SU-DHL-6 (cell line): ENCODE measurements at regions not wholly inside any gene's neighbourhood (a gene's known extent, or its start where the extent isn't known, plus 50 kb on each side); places are given as distances from the start of the nearest gene placed in this dataset.
A peak's percentile ranks its signal among the peaks of the same experiment; 100 is the strongest.

Experiments
- H2AFZ ChIP-seq: fragments of 200-600 bp; sonication (generic); 2 replicates; pipeline ENCODE4 v1.6.1; 2014; ENCODE audit warnings: low read depth, mild to moderate bottlenecking, moderate library complexity, mixed read lengths, antibody characterized with exemption, low read length; ENCODE audit not compliant: severe bottlenecking
- H3F3A ChIP-seq: fragments of 200-600 bp; shearing (Covaris generic); 2 replicates; pipeline ENCODE4 v1.6.0; 2016; ENCODE audit warnings: antibody characterized with exemption, mild to moderate bottlenecking; ENCODE audit not compliant: insufficient read depth
- H3K27ac ChIP-seq: fragments of 200-600 bp; sonication (generic); 2 replicates; pipeline ENCODE4 v1.5.1; 2016; ENCODE audit warnings: low read depth, mild to moderate bottlenecking, low read length, moderate library complexity, mixed read lengths
- H3K27me3 ChIP-seq: fragments of 200-600 bp; sonication (generic), shearing (Covaris generic); 2 replicates; pipeline ENCODE4 v1.6.0; 2014; ENCODE audit warnings: mild to moderate bottlenecking, low read length
- H3K36me3 ChIP-seq: fragments of 200-600 bp; sonication (generic); 2 replicates; pipeline ENCODE4 v1.6.1; 2014; ENCODE audit warnings: mild to moderate bottlenecking, low read length, mixed read lengths
- H3K4me2 ChIP-seq: fragments of 300-600, 200-600 bp; shearing (Covaris generic), sonication (generic); 2 replicates; pipeline ENCODE4 v1.6.0; 2014; ENCODE audit warnings: low read length, low read depth, mild to moderate bottlenecking; ENCODE audit not compliant: poor library complexity, severe bottlenecking
- H3K4me3 ChIP-seq: fragments of 200-600 bp; sonication (generic); 2 replicates; pipeline ENCODE4 v1.5.1; 2014; ENCODE audit warnings: antibody characterized with exemption, low read length, mild to moderate bottlenecking, mixed read lengths; ENCODE audit not compliant: insufficient read depth, poor library complexity, severe bottlenecking
- H3K79me2 ChIP-seq: fragments of 200-600 bp; sonication (generic); 2 replicates; pipeline ENCODE4 v1.6.1; 2014; ENCODE audit warnings: mild to moderate bottlenecking, low read length, moderate library complexity; ENCODE audit not compliant: insufficient read depth
- H3K9ac ChIP-seq: fragments of 200-600 bp; sonication (generic); 2 replicates; pipeline ENCODE4 v1.7.0; 2014; ENCODE audit warnings: mild to moderate bottlenecking, low read length
- H3K9me2 ChIP-seq: fragments of 200-600 bp; sonication (generic); replicated peaks from 2 replicates; pipeline ENCODE4 v1.6.1; 2014; ENCODE audit warnings: low read length; ENCODE audit not compliant: insufficient read depth
- H3K9me3 ChIP-seq: fragments of 200-600 bp; sonication (generic); 2 replicates; pipeline ENCODE4 v1.6.1; 2014; ENCODE audit warnings: low read length, mixed read lengths; ENCODE audit not compliant: insufficient read depth
- H4K20me1 ChIP-seq: fragments of 200-600 bp; sonication (generic); 2 replicates; pipeline ENCODE4 v1.6.1; 2014; ENCODE audit warnings: low read depth, mild to moderate bottlenecking, antibody characterized with exemption, low read length, moderate library complexity, mixed read lengths
- EZH2phosphoT487 ChIP-seq: fragments of 200-600 bp; sonication (generic), shearing (Covaris generic); conservative IDR thresholded peaks from 2 replicates; pipeline ENCODE4 v1.6.1; 2018; ENCODE audit warnings: mild to moderate bottlenecking, antibody characterized with exemption, low read length, moderate library complexity, mixed read lengths
- TF ChIP-seq, protein P1 (sequence below): fragments of 200-600 bp; sonication (generic); IDR thresholded peaks from one replicate; pipeline ENCODE4 v1.5.1; 2017; ENCODE audit warnings: antibody characterized with exemption, mild to moderate bottlenecking, low read length, moderate library complexity; ENCODE audit not compliant: insufficient read depth, poor library complexity, severe bottlenecking

GRCh38 chr4:27717431-27717755 lies 856.8 kb downstream of the STIM2 start:
- Histone ChIP-seq H3K9me3 (no peaks in the 10 kb centered on the region), H3K9ac (no peak overlapping the region), H4K20me1 (no peaks in the 10 kb centered on the region), H3K36me3 (no peaks in the 10 kb centered on the region), H2AFZ (peak overlapping the region; percentile 11), H3K27ac (no peak overlapping the region), H3K79me2 (no peaks in the 10 kb centered on the region), H3K4me3 (no peak overlapping the region), H3F3A (no peaks in the 10 kb centered on the region), H3K27me3 (no peaks in the 10 kb centered on the region), H3K4me2 (peak overlapping the region; percentile 1), H3K9me2 (no peaks in the 10 kb centered on the region)
- TF ChIP-seq, protein P1, sequence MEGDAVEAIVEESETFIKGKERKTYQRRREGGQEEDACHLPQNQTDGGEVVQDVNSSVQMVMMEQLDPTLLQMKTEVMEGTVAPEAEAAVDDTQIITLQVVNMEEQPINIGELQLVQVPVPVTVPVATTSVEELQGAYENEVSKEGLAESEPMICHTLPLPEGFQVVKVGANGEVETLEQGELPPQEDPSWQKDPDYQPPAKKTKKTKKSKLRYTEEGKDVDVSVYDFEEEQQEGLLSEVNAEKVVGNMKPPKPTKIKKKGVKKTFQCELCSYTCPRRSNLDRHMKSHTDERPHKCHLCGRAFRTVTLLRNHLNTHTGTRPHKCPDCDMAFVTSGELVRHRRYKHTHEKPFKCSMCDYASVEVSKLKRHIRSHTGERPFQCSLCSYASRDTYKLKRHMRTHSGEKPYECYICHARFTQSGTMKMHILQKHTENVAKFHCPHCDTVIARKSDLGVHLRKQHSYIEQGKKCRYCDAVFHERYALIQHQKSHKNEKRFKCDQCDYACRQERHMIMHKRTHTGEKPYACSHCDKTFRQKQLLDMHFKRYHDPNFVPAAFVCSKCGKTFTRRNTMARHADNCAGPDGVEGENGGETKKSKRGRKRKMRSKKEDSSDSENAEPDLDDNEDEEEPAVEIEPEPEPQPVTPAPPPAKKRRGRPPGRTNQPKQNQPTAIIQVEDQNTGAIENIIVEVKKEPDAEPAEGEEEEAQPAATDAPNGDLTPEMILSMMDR, result no peak
- no peak for TF ChIP-seq EZH2phosphoT487

- Histone ChIP-seq H3K9me3 (no peaks in the 10 kb centered on the region), H3K79me2 (no peaks in the 10 kb centered on the region), H3K9ac (no peak overlapping the region), H3K4me2 (no peak overlapping the region), H3F3A (no peaks in the 10 kb centered on the region), H3K36me3 (peaks cover 3% of the 10 kb centered on the region; the same call in 1 of the 2 replicates), H4K20me1 (no peaks in the 10 kb centered on the region), H3K9me2 (no peaks in the 10 kb centered on the region), H3K27ac (no peak overlapping the region), H3K27me3 (no peaks in the 10 kb centered on the region), H2AFZ (no peak overlapping the region), H3K4me3 (no peak overlapping the region)
- TF ChIP-seq, protein P1, result no peak
- TF ChIP-seq EZH2phosphoT487, result no peak
Observed at GRCh38 chr4:27720010-27720766, 859.5 kb downstream of the STIM2 start.

GRCh38 chr4:27721193-27721592 lies 860.6 kb downstream of the STIM2 start:
- no peaks in the 10 kb centered on the region for H3K27me3 ChIP-seq
- no peak overlapping the region for H3K27ac ChIP-seq
- H3K4me3 ChIP-seq, result no peak overlapping the region
- TF ChIP-seq EZH2phosphoT487, result no peak
- TF ChIP-seq, protein P1, result no peak
- H3F3A ChIP-seq, result no peaks in the 10 kb centered on the region
- no peak overlapping the region for H3K4me2 ChIP-seq
- no peaks in the 10 kb centered on the region for H3K79me2 ChIP-seq
- no peak overlapping the region for H2AFZ ChIP-seq
- H3K9me3 ChIP-seq, result no peaks in the 10 kb centered on the region
- H3K36me3 ChIP-seq, result peaks cover 3% of the 10 kb centered on the region; the same call in 1 of the 2 replicates
- H4K20me1 ChIP-seq, result no peaks in the 10 kb centered on the region
- H3K9me2 ChIP-seq, result no peaks in the 10 kb centered on the region
- H3K9ac ChIP-seq, result no peak overlapping the region
